WTC11 (cell line): ENCODE measurements at regions not wholly inside any gene's neighbourhood (a gene's known extent, or its start where the extent isn't known, plus 50 kb on each side); places are given as distances from the start of the nearest gene placed in this dataset.

Source experiments
- ATAC-seq: fragments of 200-7000 bp; cut with Tn5 transposase; 2 replicates; pipeline ENCODE4 v1.10.0; 2021; ENCODE audit warnings: mild to moderate bottlenecking, moderate library complexity
- CTCF ChIA-PET: fragments of 300-600 bp; sonication (Branson Sonifier 250); formaldehyde crosslinking; loops from one replicate; lab custom pipeline; 2021; ENCODE audit warnings: antibody characterized with exemption; lab: Charles Lee
- POLR2A ChIA-PET: fragments of 350-600 bp; sonication (Branson Sonifier 250); formaldehyde crosslinking; loops from one replicate; lab custom pipeline; 2021; ENCODE audit warnings: antibody characterized with exemption; lab: Charles Lee
- DNase-seq: peaks from one replicate; pipeline ENCODE4 v3.0.0; 2021; ENCODE audit warnings: low spot score
- H3K27ac Mint-ChIP-seq: 2 replicates; pipeline ENCODE4 v1.8.0; 2021; ENCODE audit warnings: mixed read lengths
- H3K27me3 Mint-ChIP-seq: 2 replicates; pipeline ENCODE4 v1.8.0; 2021; ENCODE audit warnings: low read depth, mild to moderate bottlenecking, moderate library complexity, mixed read lengths
- H3K36me3 Mint-ChIP-seq: 2 replicates; pipeline ENCODE4 v1.8.0; 2021; ENCODE audit warnings: mixed read lengths
- H3K4me1 Mint-ChIP-seq: 2 replicates; pipeline ENCODE4 v1.8.0; 2022; ENCODE audit warnings: mixed read lengths
- H3K4me3 Mint-ChIP-seq: 2 replicates; pipeline ENCODE4 v1.8.0; 2021; ENCODE audit warnings: mild to moderate bottlenecking, moderate library complexity, mixed read lengths
- H3K9me3 Mint-ChIP-seq: 2 replicates; pipeline ENCODE4 v1.8.0; 2021; ENCODE audit warnings: mixed read lengths
- AFF4 ChIP-seq: sonication (generic); formaldehyde crosslinking; IDR thresholded peaks from 2 replicates; pipeline ENCODE4 v1.8.1; 2023; ENCODE audit warnings: mild to moderate bottlenecking, missing genetic modification reagents, borderline replicate concordance
- ATF1 ChIP-seq: sonication (generic); formaldehyde crosslinking; IDR thresholded peaks from 2 replicates; pipeline ENCODE4 v1.8.1; 2023; ENCODE audit warnings: mild to moderate bottlenecking, moderate library complexity, missing genetic modification reagents
- ATF2 ChIP-seq: sonication (generic); formaldehyde crosslinking; IDR thresholded peaks from 2 replicates; pipeline ENCODE4 v1.8.1; 2022; ENCODE audit warnings: low read depth, missing genetic modification reagents, borderline replicate concordance
- ERG ChIP-seq: fragments of 250-450 bp; sonication (Bioruptor Pico); IDR thresholded peaks from 2 replicates; pipeline ENCODE4 v1.8.0; 2021; ENCODE audit warnings: mild to moderate bottlenecking
- FOXJ3 ChIP-seq: sonication (generic); formaldehyde crosslinking; IDR thresholded peaks from 2 replicates; pipeline ENCODE4 v1.9.0; 2021; ENCODE audit warnings: missing genetic modification reagents, mild to moderate bottlenecking, borderline replicate concordance
- FOXK1 ChIP-seq: sonication (generic); formaldehyde crosslinking; IDR thresholded peaks from 2 replicates; pipeline ENCODE4 v1.8.0; 2022; ENCODE audit warnings: mild to moderate bottlenecking, moderate library complexity, missing genetic modification reagents
- GTF2I ChIP-seq: fragments of 250-450 bp; sonication (Bioruptor Pico); conservative IDR thresholded peaks from 2 replicates; pipeline ENCODE4 v1.4.0; 2021; ENCODE audit warnings: mild to moderate bottlenecking
- MLX ChIP-seq: sonication (generic); formaldehyde crosslinking; IDR thresholded peaks from 2 replicates; pipeline ENCODE4 v1.8.1; 2023; ENCODE audit warnings: mild to moderate bottlenecking, missing genetic modification reagents, moderate library complexity
- MYBL2 ChIP-seq: sonication (generic); formaldehyde crosslinking; IDR thresholded peaks from 2 replicates; pipeline ENCODE4 v1.8.1; 2023; ENCODE audit warnings: mild to moderate bottlenecking, moderate library complexity, missing genetic modification reagents
- NR1H2 ChIP-seq: sonication (generic); formaldehyde crosslinking; IDR thresholded peaks from 2 replicates; pipeline ENCODE4 v1.9.0; 2021; ENCODE audit warnings: mild to moderate bottlenecking, moderate library complexity, missing genetic modification reagents
- PRDM15 ChIP-seq: sonication (generic); formaldehyde crosslinking; IDR thresholded peaks from 2 replicates; pipeline ENCODE4 v1.8.0; 2022; ENCODE audit warnings: missing genetic modification reagents
- SMAD4 ChIP-seq: sonication (generic); formaldehyde crosslinking; IDR thresholded peaks from 2 replicates; pipeline ENCODE4 v1.8.0; 2022; ENCODE audit warnings: mild to moderate bottlenecking, missing genetic modification reagents
- TEAD1 ChIP-seq: sonication (generic); formaldehyde crosslinking; IDR thresholded peaks from 2 replicates; pipeline ENCODE4 v1.8.0; 2022; ENCODE audit warnings: mild to moderate bottlenecking, missing genetic modification reagents
- TP53 ChIP-seq: sonication (generic); formaldehyde crosslinking; IDR thresholded peaks from 2 replicates; pipeline ENCODE4 v1.8.1; 2023; ENCODE audit warnings: mild to moderate bottlenecking, missing genetic modification reagents
- ZNF138 ChIP-seq: sonication (generic); formaldehyde crosslinking; conservative IDR thresholded peaks from 2 replicates; pipeline ENCODE4 v1.8.1; 2022; ENCODE audit warnings: mild to moderate bottlenecking, moderate library complexity, missing genetic modification reagents
- TF ChIP-seq, protein P1 (sequence below): sonication (generic); formaldehyde crosslinking; IDR thresholded peaks from 2 replicates; pipeline ENCODE4 v1.8.0; 2022; ENCODE audit warnings: mild to moderate bottlenecking, missing genetic modification reagents
- TF ChIP-seq, protein P2 (sequence below): sonication (generic); formaldehyde crosslinking; IDR thresholded peaks from 2 replicates; pipeline ENCODE4 v1.8.0; 2022; ENCODE audit warnings: mild to moderate bottlenecking, missing genetic modification reagents

DNA sequence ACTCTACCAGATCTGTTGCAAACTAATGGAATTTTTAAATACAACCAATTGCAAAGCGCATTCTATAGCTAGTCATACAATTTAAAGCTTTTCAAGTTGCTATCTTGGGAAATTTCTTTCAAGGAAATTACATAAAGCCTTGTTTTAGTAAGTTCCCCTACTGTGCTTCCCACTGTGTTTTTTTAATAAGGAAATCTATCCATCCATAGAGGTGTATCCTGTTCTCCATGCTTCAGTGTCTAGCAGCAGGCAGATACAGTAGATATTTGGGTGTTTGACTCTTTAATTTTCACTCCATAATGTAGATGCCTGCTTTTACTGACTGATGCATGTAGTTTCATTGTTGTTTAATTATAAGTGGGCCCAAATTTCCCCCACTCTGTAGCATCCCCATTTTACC lies 171.6 kb upstream of the POU3F4 start:
- DNase-seq: no peak
- no peak overlapping the region for H3K4me3 Mint-ChIP-seq
- H3K9me3 Mint-ChIP-seq: no peaks in the 10 kb centered on the region
- ChIA-PET POLR2A (no interaction called here), CTCF (no interaction called here)
- H3K27ac Mint-ChIP-seq: no peak overlapping the region
- peaks cover 7% of the 10 kb centered on the region for H3K4me1 Mint-ChIP-seq
- H3K36me3 Mint-ChIP-seq: no peaks in the 10 kb centered on the region
- H3K27me3 Mint-ChIP-seq: no peaks in the 10 kb centered on the region
- no peak for ATAC-seq
- TF ChIP-seq AFF4 (no peak), TEAD1 (no peak), TP53 (CRISPR knock-in tag) (no peak)

DNA sequence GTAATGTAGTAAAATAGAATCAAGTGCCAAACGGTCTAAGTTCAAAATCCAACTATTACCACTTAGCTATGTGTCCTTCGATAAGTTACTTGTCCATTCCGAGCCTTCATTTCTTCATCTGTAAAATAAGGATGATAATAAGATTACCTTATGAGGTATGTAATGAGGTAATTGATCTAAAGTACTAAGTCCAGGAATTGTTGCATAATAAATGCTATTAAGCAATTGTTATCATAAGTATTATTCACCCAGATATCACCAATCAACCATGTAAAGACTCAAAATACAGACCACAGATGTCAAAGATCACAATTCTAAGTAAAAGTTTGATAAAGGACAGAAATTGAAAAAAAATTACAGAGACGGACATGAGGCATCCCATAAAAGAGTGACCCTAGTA lies 168.4 kb upstream of the POU3F4 start:
- ChIA-PET POLR2A (no interaction called here), CTCF (no interaction called here)
- no peaks in the 10 kb centered on the region for H3K27me3 Mint-ChIP-seq
- no peak for ATAC-seq
- H3K36me3 Mint-ChIP-seq: no peaks in the 10 kb centered on the region
- no peaks in the 10 kb centered on the region for H3K9me3 Mint-ChIP-seq
- H3K27ac Mint-ChIP-seq: no peak overlapping the region
- peaks cover 11% of the 10 kb centered on the region for H3K4me1 Mint-ChIP-seq
- no peak overlapping the region for H3K4me3 Mint-ChIP-seq
- TF ChIP-seq, protein P1, sequence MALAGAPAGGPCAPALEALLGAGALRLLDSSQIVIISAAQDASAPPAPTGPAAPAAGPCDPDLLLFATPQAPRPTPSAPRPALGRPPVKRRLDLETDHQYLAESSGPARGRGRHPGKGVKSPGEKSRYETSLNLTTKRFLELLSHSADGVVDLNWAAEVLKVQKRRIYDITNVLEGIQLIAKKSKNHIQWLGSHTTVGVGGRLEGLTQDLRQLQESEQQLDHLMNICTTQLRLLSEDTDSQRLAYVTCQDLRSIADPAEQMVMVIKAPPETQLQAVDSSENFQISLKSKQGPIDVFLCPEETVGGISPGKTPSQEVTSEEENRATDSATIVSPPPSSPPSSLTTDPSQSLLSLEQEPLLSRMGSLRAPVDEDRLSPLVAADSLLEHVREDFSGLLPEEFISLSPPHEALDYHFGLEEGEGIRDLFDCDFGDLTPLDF (CRISPR knock-in tag): no peak
- TF ChIP-seq ATF1 (CRISPR knock-in tag): no peak
- no peak for TF ChIP-seq FOXK1 (CRISPR knock-in tag)
- TF ChIP-seq SMAD4 (CRISPR knock-in tag): no peak
- TF ChIP-seq MYBL2 (CRISPR knock-in tag): no peak
- DNase-seq: no peak

DNA sequence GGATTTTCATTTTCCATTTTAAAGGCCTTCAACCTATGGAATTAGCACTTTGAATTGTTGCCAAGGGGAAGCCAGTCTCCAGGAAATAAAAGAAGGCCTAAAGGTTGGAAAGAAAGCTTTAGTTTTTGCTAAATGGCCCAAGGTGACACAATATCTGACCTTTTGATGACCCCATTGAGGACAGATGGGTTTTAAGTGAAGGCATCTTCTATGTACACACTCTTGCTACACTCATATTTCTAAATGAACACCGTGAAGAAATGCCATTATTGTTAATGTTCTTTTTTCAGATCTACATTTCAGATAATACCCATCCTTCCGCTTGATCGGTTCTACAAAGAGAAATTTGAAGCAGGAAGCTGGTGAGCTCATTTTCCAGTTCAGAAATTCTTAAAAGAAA lies 162.8 kb upstream of the POU3F4 start:
- no peaks in the 10 kb centered on the region for H3K27me3 Mint-ChIP-seq
- H3K36me3 Mint-ChIP-seq: no peaks in the 10 kb centered on the region
- ATAC-seq (no peak), DNase-seq (no peak)
- H3K4me1 Mint-ChIP-seq: peaks cover 14% of the 10 kb centered on the region
- POLR2A ChIA-PET: interaction anchor here (0.5 kb wide), 1 partner anchor 283 kb away, joined by 3 read pairs; no protein-coding TSS in a partner anchor
- no peaks in the 10 kb centered on the region for H3K9me3 Mint-ChIP-seq
- CTCF ChIA-PET: no interaction called here
- no peak overlapping the region for H3K27ac Mint-ChIP-seq
- H3K4me3 Mint-ChIP-seq: no peak overlapping the region
- TF ChIP-seq, protein P2, sequence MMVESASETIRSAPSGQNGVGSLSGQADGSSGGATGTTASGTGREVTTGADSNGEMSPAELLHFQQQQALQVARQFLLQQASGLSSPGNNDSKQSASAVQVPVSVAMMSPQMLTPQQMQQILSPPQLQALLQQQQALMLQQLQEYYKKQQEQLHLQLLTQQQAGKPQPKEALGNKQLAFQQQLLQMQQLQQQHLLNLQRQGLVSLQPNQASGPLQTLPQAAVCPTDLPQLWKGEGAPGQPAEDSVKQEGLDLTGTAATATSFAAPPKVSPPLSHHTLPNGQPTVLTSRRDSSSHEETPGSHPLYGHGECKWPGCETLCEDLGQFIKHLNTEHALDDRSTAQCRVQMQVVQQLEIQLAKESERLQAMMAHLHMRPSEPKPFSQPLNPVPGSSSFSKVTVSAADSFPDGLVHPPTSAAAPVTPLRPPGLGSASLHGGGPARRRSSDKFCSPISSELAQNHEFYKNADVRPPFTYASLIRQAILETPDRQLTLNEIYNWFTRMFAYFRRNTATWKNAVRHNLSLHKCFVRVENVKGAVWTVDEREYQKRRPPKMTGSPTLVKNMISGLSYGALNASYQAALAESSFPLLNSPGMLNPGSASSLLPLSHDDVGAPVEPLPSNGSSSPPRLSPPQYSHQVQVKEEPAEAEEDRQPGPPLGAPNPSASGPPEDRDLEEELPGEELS: no peak
- TF ChIP-seq ERG (CRISPR knock-in tag) (no peak), ATF2 (no peak), FOXJ3 (CRISPR knock-in tag) (no peak), ZNF138 (CRISPR knock-in tag) (no peak), MLX (CRISPR knock-in tag) (no peak), NR1H2 (CRISPR knock-in tag) (no peak), GTF2I (CRISPR knock-in tag) (no peak), PRDM15 (CRISPR knock-in tag) (no peak)
